Stimulated activated CD4-positive, alpha-beta T cell treated with anti-CD3 and anti-CD28 coated beads, Interleukin-4, amount 100 ng/mL, for 4 hours (primary cell): ENCODE measurements at regions not wholly inside any gene's neighbourhood (a gene's known extent, or its start where the extent isn't known, plus 50 kb on each side); places are given as distances from the start of the nearest gene placed in this dataset.

ENCODE experiments used
- DNase-seq, 2 experiments: peaks; one replicate each; pipeline ENCODE4 v3.0.0-alpha.2; 2020

GRCh38 chr9:108083160-108083750, 593.7 kb upstream of the KLF4 start:
- DNase-seq: no peak

GRCh38 chr9:108081112-108081511, 591.5 kb upstream of the KLF4 start:
- DNase-seq: no peak

- DNase-seq: no peak
Measured at GRCh38 chr9:108080285-108080684, 590.7 kb upstream of the KLF4 start.

GRCh38 chr9:108078811-108079210, 589.2 kb upstream of the KLF4 start:
- DNase-seq: no peak

GRCh38 chr9:108078375-108078774, 588.8 kb upstream of the KLF4 start:
- DNase-seq: no peak

- no peak for DNase-seq
Measured at GRCh38 chr9:108077556-108077955, 588.0 kb upstream of the KLF4 start.

- DNase-seq: no peak
Measured at GRCh38 chr9:108074900-108075299, 585.3 kb upstream of the KLF4 start.

GRCh38 chr9:108073823-108074222, 584.3 kb upstream of the KLF4 start:
- DNase-seq: no peak

GRCh38 chr9:108072740-108073139, 583.2 kb upstream of the KLF4 start:
- no peak for DNase-seq

- no peak for DNase-seq
Measured at GRCh38 chr9:108070861-108071260, 581.3 kb upstream of the KLF4 start.

GRCh38 chr9:108069991-108070390, 580.4 kb upstream of the KLF4 start:
- DNase-seq: no peak

- DNase-seq: no peak
Measured at GRCh38 chr9:108062680-108063079, 573.1 kb upstream of the KLF4 start.

GRCh38 chr9:108060175-108060574, 570.6 kb upstream of the KLF4 start:
- no peak for DNase-seq

GRCh38 chr9:108058135-108058814, 568.7 kb upstream of the KLF4 start:
- no peak for DNase-seq

GRCh38 chr9:108057421-108058134, 568.0 kb upstream of the KLF4 start:
- no peak for DNase-seq

GRCh38 chr9:108056805-108057386, 567.3 kb upstream of the KLF4 start:
- DNase-seq: no peak

GRCh38 chr9:108056084-108056804, 566.7 kb upstream of the KLF4 start:
- no peak for DNase-seq

GRCh38 chr9:108054131-108054630, 564.6 kb upstream of the KLF4 start:
- DNase-seq: no peak

GRCh38 chr9:108053555-108054061, 564.0 kb upstream of the KLF4 start:
- DNase-seq: no peak

- DNase-seq: no peak
Measured at GRCh38 chr9:108052431-108053080, 563.0 kb upstream of the KLF4 start.

- no peak for DNase-seq
Measured at GRCh38 chr9:108050894-108051293, 561.3 kb upstream of the KLF4 start.
